Caki2 (cell line): ENCODE measurements at regions not wholly inside any gene's neighbourhood (a gene's known extent, or its start where the extent isn't known, plus 50 kb on each side); places are given as distances from the start of the nearest gene placed in this dataset.

Experiments used
- DNase-seq: peaks from one replicate; pipeline ENCODE4 v3.0.0-alpha.2; 2015; ENCODE audit warnings: low read depth
- in situ Hi-C: cut with HindIII; loops from 2 replicates; pipeline ENCODE4 v1.10.0; 2016; ENCODE audit warnings: low sequenced_read_pairs, low pct_unique_long_range_greater_than_20kb, mixed read lengths

- in situ Hi-C loops = no loop called here
- no peak for DNase-seq
Observed at GRCh38 chr12:34526946-34527345, 504.6 kb downstream of the ALG10 start.

GRCh38 chr12:34547276-34547675 lies 525.0 kb downstream of the ALG10 start:
- in situ Hi-C loops = no loop called here
- no peak for DNase-seq

- in situ Hi-C loops = no loop called here
Observed at GRCh38 chr12:34591966-34592365, 569.7 kb downstream of the ALG10 start.

GRCh38 chr12:34595749-34596733 lies 573.7 kb downstream of the ALG10 start:
- in situ Hi-C loops = no loop called here

More at GRCh38 chr12:34591966-34592365, 569.7 kb downstream of the ALG10 start:
- no peak for DNase-seq

GRCh38 chr12:34597548-34598351 lies 575.5 kb downstream of the ALG10 start:
- in situ Hi-C loops = no loop called here
- no peak for DNase-seq

More at GRCh38 chr12:34595749-34596733, 573.7 kb downstream of the ALG10 start:
- DNase-seq = no peak

GRCh38 chr12:34598352-34598827 lies 576.1 kb downstream of the ALG10 start:
- in situ Hi-C loops = no loop called here
- DNase-seq = no peak

- DNase-seq = no peak
- in situ Hi-C loops = no loop called here
Observed at GRCh38 chr12:34598851-34599529, 576.7 kb downstream of the ALG10 start.

GRCh38 chr12:34599530-34600513 lies 577.5 kb downstream of the ALG10 start:
- in situ Hi-C loops = no loop called here
- DNase-seq = no peak

- DNase-seq = no peak
- in situ Hi-C loops = no loop called here
Observed at GRCh38 chr12:34600592-34601462, 578.5 kb downstream of the ALG10 start.

- in situ Hi-C loops = no loop called here
- DNase-seq = no peak
Observed at GRCh38 chr12:34601689-34602088, 579.4 kb downstream of the ALG10 start.

GRCh38 chr12:34602213-34602940 lies 580.1 kb downstream of the ALG10 start:
- in situ Hi-C loops = no loop called here

GRCh38 chr12:34603382-34604035 lies 581.2 kb downstream of the ALG10 start:
- in situ Hi-C loops = no loop called here
- no peak for DNase-seq

More at GRCh38 chr12:34602213-34602940, 580.1 kb downstream of the ALG10 start:
- DNase-seq = no peak

GRCh38 chr12:34604227-34604626 lies 581.9 kb downstream of the ALG10 start:
- no peak for DNase-seq
- in situ Hi-C loops = no loop called here

- DNase-seq = no peak
- in situ Hi-C loops = no loop called here
Observed at GRCh38 chr12:34604631-34605509, 582.6 kb downstream of the ALG10 start.

GRCh38 chr12:34605510-34605887 lies 583.2 kb downstream of the ALG10 start:
- DNase-seq = no peak
- in situ Hi-C loops = no loop called here
